Stimulated activated naive B cell treated with anti-CD40 and anti-IgM and Interleukin-4, amounts not matched to agents 10 μg/mL and 1 μg/mL and 100 μg/mL, for 72 hours (primary cell): ENCODE measurements at regions not wholly inside any gene's neighbourhood (a gene's known extent, or its start where the extent isn't known, plus 50 kb on each side); places are given as distances from the start of the nearest gene placed in this dataset.

ENCODE experiments used
- ATAC-seq, 2 donors: fragments of 150-1000 bp; cut with Tn5 transposase; replicated peaks; 2 replicates each; pipeline ENCODE4 v1.10.0; 2021; ENCODE audit warnings: moderate library complexity in 1 of 2
- DNase-seq: peaks from one replicate; pipeline ENCODE4 v3.0.0; 2021
- H3K27ac Mint-ChIP-seq: one replicate; pipeline ENCODE4 v1.8.0; 2022; ENCODE audit warnings: mild to moderate bottlenecking, mixed read lengths
- H3K27me3 Mint-ChIP-seq, 2 donors: one replicate each; pipeline ENCODE4 v1.8.0; 2022; ENCODE audit warnings: mixed read lengths in 2 of 2
- H3K36me3 Mint-ChIP-seq, 2 donors: one replicate each; pipeline ENCODE4 v1.8.0; 2022; ENCODE audit warnings: mixed read lengths in 2 of 2, mild to moderate bottlenecking in 1 of 2
- H3K4me1 Mint-ChIP-seq, 2 donors: one replicate each; pipeline ENCODE4 v1.8.0; 2022; ENCODE audit warnings: mixed read lengths in 2 of 2, mild to moderate bottlenecking in 1 of 2
- H3K4me3 Mint-ChIP-seq, 2 donors: one replicate each; pipeline ENCODE4 v1.8.0; 2022; ENCODE audit warnings: mild to moderate bottlenecking in 2 of 2, mixed read lengths in 2 of 2, moderate library complexity in 1 of 2
- H3K9me3 Mint-ChIP-seq, 2 donors: one replicate each; pipeline ENCODE4 v1.8.0; 2022; ENCODE audit warnings: mixed read lengths in 2 of 2, mild to moderate bottlenecking in 1 of 2

DNA sequence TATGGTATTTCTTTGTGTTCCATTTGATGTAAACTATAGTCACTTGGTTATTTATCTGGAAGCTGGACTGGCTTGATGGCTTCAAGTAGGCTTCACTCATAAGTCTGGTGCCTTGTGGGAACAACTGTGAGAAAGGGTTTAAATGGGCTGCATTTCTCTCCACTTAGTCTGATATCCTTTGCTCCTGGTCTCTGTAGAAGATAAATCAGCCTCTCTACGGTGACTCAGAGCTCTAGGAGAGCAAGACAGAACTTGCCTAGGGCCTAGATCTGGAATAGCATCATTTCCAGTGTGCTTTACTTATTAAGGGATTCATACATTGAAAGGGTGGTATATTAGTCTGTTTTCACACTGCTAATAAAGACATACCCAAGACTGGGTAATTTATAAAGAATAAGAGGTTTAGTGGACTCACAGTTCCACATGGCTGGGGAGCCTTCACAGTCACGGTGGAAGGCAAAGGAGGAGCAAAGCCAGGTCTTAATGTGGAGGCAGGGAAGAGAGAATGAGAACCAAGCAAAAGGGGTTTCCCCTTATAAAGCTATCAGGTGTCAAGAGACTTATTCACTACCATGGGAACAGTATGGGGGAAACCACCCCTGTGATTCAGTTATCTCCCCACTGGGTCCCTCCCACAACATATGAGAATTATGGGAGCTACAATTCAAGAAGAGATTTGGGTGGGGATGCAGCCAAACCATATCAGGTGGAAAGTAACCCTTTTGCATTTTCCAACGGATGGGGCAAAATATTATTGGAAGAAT lies 1746.4 kb upstream of the PCDH7 start:
- H3K4me3 Mint-ChIP-seq, result no peak overlapping the region

DNA sequence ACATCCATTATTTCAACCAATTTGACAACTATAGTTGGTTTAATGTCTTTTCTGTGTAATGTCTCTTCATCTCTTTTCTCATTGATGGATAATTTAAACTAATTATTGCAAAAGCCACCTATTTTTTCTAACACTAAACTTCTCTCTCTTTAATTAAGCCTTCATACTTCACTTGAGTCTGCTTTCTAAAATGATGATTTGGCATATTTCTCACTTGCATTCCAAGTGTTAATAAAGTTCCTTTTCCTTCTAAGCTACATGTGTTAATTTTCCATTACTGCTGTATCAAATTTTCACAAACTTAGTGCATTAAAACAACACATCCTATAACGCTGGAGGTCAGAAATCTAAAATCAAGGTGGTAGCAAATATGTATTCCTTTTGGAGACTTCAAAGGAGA lies 1743.8 kb upstream of the PCDH7 start:
- Mint-ChIP-seq H3K27ac (no peak overlapping the region), H3K36me3 (no peaks in the 10 kb centered on the region), H3K4me1 (no peaks in the 10 kb centered on the region), H3K27me3 (no peaks in the 10 kb centered on the region), H3K4me3 (no peak overlapping the region), H3K9me3 (no peaks in the 10 kb centered on the region)
- ATAC-seq (no peak), DNase-seq (no peak)

More for the DNA sequence above, 1746.4 kb upstream of the PCDH7 start:
- H3K4me1 Mint-ChIP-seq, result no peaks in the 10 kb centered on the region
- ATAC-seq (no peak), DNase-seq (no peak)
- no peaks in the 10 kb centered on the region for H3K9me3 Mint-ChIP-seq
- H3K36me3 Mint-ChIP-seq, result no peaks in the 10 kb centered on the region
- H3K27me3 Mint-ChIP-seq, result no peaks in the 10 kb centered on the region
- H3K27ac Mint-ChIP-seq, result no peak overlapping the region

DNA sequence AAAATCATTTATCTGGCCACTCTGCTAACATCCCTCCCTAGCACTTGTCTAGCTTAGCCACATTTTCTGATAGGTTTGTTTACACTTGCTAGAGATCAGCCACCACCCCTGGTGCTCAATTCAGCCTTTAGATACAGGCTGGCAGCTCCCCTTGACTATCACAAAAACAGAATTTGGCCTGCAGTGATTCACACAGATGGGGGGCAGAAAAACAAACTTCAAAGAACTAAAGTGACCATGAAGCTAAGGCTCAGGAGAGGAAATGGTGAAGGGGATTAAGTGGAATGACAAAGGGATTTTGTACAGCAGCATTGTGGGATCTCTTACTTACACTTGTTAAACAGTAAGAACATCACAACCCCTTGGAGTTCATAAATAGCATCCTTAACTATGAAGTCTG lies 1718.0 kb upstream of the PCDH7 start:
- H3K27me3 Mint-ChIP-seq, result no peaks in the 10 kb centered on the region
- H3K4me1 Mint-ChIP-seq, result no peaks in the 10 kb centered on the region
- H3K36me3 Mint-ChIP-seq, result no peaks in the 10 kb centered on the region
- DNase-seq (no peak), ATAC-seq (no peak)
- H3K27ac Mint-ChIP-seq, result no peak overlapping the region
- H3K4me3 Mint-ChIP-seq, result no peak overlapping the region
- H3K9me3 Mint-ChIP-seq, result peaks cover 9 to 18% of the 10 kb centered on the region in 2 donors

- no peaks in the 10 kb centered on the region for H3K4me1 Mint-ChIP-seq
- H3K36me3 Mint-ChIP-seq, result no peaks in the 10 kb centered on the region
- no peaks in the 10 kb centered on the region for H3K27me3 Mint-ChIP-seq
- ATAC-seq (no peak), DNase-seq (no peak)
- no peak overlapping the region for H3K27ac Mint-ChIP-seq
- H3K9me3 Mint-ChIP-seq, result peaks cover 4 to 5% of the 10 kb centered on the region in 2 donors
- no peak overlapping the region for H3K4me3 Mint-ChIP-seq
These were observed 1714.3 kb upstream of the PCDH7 start for GRCh38 chr4:29005838-29006237.

DNA sequence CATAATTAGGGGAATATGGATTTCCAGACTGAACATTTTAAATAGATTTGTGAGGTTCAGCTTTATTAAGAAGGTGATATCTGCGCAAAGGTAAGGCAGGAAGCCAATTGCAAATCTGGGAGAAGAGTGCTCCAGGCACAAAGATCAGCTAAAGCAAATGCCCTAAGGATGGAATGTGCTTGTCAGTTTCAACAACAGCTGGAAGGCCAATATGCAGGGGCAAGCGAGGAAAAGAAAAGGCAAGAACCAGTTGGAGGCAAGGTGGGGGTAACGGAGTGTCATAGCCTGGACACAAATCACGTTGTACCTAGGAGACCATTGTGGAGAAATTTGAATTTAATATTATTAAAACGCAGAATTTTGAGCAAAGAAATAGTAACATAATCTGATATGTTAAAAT lies 1710.3 kb upstream of the PCDH7 start:
- ATAC-seq (no peak), DNase-seq (no peak)
- no peak overlapping the region for H3K27ac Mint-ChIP-seq
- H3K4me1 Mint-ChIP-seq, result no peaks in the 10 kb centered on the region
- H3K4me3 Mint-ChIP-seq, result no peak overlapping the region
- peaks cover 8 to 10% of the 10 kb centered on the region in 2 donors for H3K9me3 Mint-ChIP-seq
- no peaks in the 10 kb centered on the region for H3K36me3 Mint-ChIP-seq
- H3K27me3 Mint-ChIP-seq, result no peaks in the 10 kb centered on the region

- Mint-ChIP-seq H3K4me3 (no peak overlapping the region), H3K27ac (no peak overlapping the region), H3K4me1 (no peaks in the 10 kb centered on the region), H3K27me3 (no peaks in the 10 kb centered on the region), H3K36me3 (no peaks in the 10 kb centered on the region), H3K9me3 (peaks cover 9 to 10% of the 10 kb centered on the region in 2 donors)
- DNase-seq (no peak), ATAC-seq (no peak)
These were observed 1706.8 kb upstream of the PCDH7 start for GRCh38 chr4:29013341-29013740.

DNA sequence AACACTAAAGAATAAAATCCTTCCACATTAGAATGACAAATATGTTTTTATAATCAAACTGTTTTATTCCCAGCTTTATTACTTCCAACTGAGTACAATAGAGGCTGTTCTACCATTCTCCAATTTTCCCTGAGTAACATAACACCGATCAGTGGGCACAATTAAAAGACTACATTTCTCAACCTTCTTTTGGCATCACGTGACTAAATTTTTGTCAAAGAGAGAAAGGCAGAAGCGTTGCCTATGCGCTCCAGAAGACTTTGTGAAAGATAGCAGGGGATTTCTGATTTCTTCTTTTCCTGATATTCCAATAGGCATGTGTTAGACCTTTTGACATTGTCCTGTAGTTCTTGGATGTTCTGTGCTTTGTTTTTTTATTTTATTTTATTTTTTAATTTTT lies 1705.6 kb upstream of the PCDH7 start:
- DNase-seq (no peak), ATAC-seq (no peak)
- H3K9me3 Mint-ChIP-seq, result peaks cover 9 to 10% of the 10 kb centered on the region in 2 donors
- H3K36me3 Mint-ChIP-seq, result no peaks in the 10 kb centered on the region
- H3K4me3 Mint-ChIP-seq, result no peak overlapping the region
- H3K27me3 Mint-ChIP-seq, result no peaks in the 10 kb centered on the region
- H3K4me1 Mint-ChIP-seq, result no peaks in the 10 kb centered on the region
- H3K27ac Mint-ChIP-seq, result no peak overlapping the region

GRCh38 chr4:29033703-29034102 lies 1686.5 kb upstream of the PCDH7 start:
- H3K36me3 Mint-ChIP-seq, result no peaks in the 10 kb centered on the region
- H3K9me3 Mint-ChIP-seq, result peaks cover 0 to 5% of the 10 kb centered on the region in 2 donors
- DNase-seq (no peak), ATAC-seq (no peak)
- no peak overlapping the region for H3K4me3 Mint-ChIP-seq
- no peaks in the 10 kb centered on the region for H3K4me1 Mint-ChIP-seq
- no peaks in the 10 kb centered on the region for H3K27me3 Mint-ChIP-seq
- no peak overlapping the region for H3K27ac Mint-ChIP-seq

DNA sequence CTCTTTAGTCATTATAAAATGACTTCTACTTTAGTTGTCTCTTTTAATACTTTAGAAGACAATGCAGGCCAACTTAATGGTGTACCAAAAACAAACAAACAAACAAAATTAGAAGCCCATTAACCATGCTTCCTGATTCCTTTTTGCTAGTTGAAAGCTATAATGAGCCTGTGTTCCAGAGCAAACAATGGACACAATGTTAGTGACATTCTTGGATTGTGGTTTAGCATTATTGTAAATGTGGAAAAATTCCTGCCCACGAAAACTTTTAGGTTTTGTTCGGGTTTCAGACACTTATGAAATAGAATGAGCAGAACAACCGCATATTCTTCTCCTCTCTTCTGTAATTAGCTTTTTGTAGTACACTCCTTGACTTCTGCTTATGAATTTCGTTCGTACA lies 1682.7 kb upstream of the PCDH7 start:
- Mint-ChIP-seq H3K9me3 (peaks cover 0 to 5% of the 10 kb centered on the region in 2 donors), H3K36me3 (no peaks in the 10 kb centered on the region), H3K27me3 (no peaks in the 10 kb centered on the region), H3K27ac (no peak overlapping the region), H3K4me1 (no peaks in the 10 kb centered on the region), H3K4me3 (no peak overlapping the region)
- DNase-seq, result no peak
- ATAC-seq, result no peak

DNA sequence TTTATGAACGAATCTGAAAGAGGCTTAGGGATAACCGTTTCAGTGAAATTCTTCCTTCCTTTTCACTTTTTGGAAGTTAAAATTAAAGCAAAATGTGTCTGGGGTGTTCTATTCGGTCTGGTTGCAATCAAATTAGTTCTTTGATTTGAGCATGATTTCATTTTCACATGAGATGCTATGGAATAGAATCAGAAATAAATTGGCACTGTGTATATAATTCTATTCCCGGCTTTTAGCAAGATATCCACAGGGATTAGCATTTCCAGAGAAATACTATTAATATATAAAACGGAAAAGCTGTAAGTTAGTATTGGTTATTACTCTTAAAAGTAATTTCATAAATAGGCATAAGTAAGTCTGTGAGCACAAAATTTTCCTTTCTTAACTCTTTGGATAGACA lies 1676.8 kb upstream of the PCDH7 start:
- H3K36me3 Mint-ChIP-seq, result no peaks in the 10 kb centered on the region

DNA sequence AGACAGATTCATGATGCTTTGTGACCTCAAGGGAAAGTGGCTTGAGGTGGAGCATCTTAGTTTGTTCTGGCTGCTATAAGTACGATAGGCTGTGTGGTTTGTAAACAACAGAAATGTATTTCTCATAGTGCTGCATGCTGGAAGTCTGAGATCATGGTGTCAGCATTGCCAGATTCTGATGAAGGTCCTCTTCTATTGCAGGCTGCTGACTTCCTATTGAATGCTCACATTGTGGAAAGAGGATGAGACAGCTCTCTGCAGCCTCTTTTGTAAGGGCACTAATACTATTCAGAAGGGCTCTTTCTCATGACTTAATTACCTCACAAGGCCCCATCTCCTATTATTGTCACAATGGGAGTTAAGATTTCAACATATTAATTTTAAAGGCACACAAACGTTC lies 1674.0 kb upstream of the PCDH7 start:
- no peaks in the 10 kb centered on the region for H3K36me3 Mint-ChIP-seq
- no peaks in the 10 kb centered on the region for H3K27me3 Mint-ChIP-seq
- H3K4me3 Mint-ChIP-seq, result no peak overlapping the region
- ATAC-seq, result no peak
- DNase-seq, result no peak
- H3K9me3 Mint-ChIP-seq, result peaks cover 2 to 4% of the 10 kb centered on the region in 2 donors
- no peaks in the 10 kb centered on the region for H3K4me1 Mint-ChIP-seq
- H3K27ac Mint-ChIP-seq, result no peak overlapping the region

More for the DNA sequence above, 1676.8 kb upstream of the PCDH7 start:
- no peak overlapping the region for H3K4me3 Mint-ChIP-seq
- ATAC-seq, result no peak
- H3K9me3 Mint-ChIP-seq, result peaks cover 0 to 2% of the 10 kb centered on the region in 2 donors
- no peak overlapping the region for H3K27ac Mint-ChIP-seq
- no peaks in the 10 kb centered on the region for H3K27me3 Mint-ChIP-seq
- no peak for DNase-seq
- no peaks in the 10 kb centered on the region for H3K4me1 Mint-ChIP-seq

DNA sequence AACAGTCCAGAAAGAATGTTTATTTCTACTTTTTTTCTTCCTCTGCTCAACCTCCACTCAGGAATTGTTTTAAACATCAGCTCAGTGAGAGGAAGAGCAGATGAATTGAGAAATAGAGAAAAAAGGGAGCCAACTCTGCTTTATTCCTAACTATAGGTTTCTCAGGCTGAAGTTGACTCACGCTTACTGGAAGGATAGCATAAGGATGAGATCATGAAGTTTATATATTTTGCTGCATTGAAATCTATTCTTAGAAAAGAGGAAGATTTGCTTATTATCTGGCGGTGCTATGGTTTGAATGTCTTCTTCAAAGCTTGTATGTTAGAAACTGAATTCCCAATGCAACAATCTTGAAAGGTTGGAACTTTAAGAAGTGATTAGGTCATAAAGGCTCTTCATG lies 1673.4 kb upstream of the PCDH7 start:
- no peak overlapping the region for H3K4me3 Mint-ChIP-seq
- H3K36me3 Mint-ChIP-seq, result no peaks in the 10 kb centered on the region
- ATAC-seq (no peak), DNase-seq (no peak)
- no peaks in the 10 kb centered on the region for H3K4me1 Mint-ChIP-seq
- peaks cover 2 to 4% of the 10 kb centered on the region in 2 donors for H3K9me3 Mint-ChIP-seq
- no peak overlapping the region for H3K27ac Mint-ChIP-seq
- H3K27me3 Mint-ChIP-seq, result no peaks in the 10 kb centered on the region

DNA sequence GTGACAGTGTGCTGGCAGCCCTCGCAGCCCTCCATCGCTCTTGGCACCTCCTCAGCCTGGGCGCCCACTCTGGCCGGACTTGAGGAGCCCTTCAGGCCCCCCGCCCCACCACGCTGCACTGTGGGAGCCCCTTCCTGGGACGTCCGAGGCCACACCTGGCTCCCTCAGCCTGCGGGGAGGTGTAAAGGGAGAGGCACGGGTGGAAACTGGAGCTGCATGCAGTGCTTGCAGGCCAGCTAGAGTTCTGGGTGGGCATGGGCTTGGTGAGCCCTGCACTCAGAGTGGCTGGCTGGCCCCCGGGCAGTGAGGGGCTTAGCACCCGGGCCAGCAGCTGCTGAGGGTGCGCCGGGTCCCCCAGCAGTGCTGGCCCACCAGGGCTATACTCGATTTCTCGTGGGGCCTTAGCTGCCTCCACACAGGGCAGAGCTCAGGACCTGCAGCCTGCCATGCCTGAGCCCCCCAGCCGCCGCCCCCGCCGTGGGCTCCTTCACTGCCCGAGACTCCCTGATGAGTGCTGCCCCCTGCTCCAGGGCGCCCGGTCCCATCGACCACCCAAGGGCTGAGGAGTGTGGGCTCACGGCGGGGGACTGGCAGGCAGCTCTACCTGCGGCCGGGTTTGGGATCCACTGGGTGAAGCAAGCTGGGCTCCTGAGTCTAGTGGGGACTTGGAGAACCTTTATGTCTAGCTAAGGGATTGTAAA lies 1672.7 kb upstream of the PCDH7 start:
- Mint-ChIP-seq H3K9me3 (peaks cover 2 to 4% of the 10 kb centered on the region in 2 donors), H3K36me3 (no peaks in the 10 kb centered on the region), H3K27me3 (no peaks in the 10 kb centered on the region), H3K4me3 (no peak overlapping the region), H3K4me1 (no peaks in the 10 kb centered on the region), H3K27ac (no peak overlapping the region)
- no peak for DNase-seq
- ATAC-seq, result no peak

DNA sequence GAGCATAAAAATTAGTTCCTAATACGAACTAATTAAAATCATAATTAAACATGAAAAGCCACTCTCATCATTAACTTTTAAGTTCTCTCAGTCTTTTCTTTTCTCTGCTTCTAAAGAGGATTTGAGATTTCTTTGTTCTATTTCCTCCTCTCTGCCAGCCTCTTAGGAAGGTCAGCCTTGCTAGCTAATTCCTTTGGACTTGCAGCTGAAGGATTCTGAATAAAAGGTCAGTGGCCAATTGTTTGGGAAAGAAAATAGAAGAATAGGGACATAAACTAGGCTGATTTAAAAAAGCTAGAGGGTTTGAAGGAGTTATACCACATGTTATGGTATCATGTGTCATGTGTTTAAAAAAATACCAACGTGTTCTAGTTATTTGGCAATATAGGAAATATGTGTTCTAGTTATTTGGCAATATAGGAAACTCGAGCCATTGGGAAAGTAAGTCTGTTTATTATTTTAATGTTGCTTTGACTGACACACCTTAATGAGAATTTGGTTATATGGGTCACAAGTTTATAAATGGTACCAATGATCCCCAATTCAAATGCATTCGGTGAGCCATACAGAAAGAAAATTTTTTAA lies 1668.7 kb upstream of the PCDH7 start:
- Mint-ChIP-seq H3K27ac (no peak overlapping the region), H3K36me3 (no peaks in the 10 kb centered on the region), H3K4me1 (no peaks in the 10 kb centered on the region), H3K27me3 (no peaks in the 10 kb centered on the region), H3K9me3 (peaks cover 1 to 4% of the 10 kb centered on the region in 2 donors), H3K4me3 (no peak overlapping the region)
- no peak for ATAC-seq
- DNase-seq, result no peak

DNA sequence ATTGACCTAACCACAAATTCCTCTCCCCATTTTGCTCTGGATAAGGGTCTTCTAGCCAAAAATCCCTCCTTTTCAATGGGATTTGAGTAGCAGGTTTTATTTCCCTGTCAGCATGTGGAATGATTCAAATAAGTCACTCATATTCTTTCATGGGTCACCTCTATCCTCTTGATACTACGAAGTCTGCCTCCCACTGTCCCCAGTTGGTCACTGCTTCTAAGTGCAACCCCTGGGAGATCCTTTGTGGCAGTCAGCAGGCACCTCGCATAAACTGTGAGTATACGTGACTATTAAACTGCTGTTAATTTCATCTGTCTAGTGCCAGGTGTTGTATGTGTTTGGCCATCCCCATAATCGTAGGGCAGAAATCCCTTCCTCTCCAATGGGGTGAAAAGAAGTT lies 1667.9 kb upstream of the PCDH7 start:
- ATAC-seq (no peak), DNase-seq (no peak)
- Mint-ChIP-seq H3K4me1 (no peaks in the 10 kb centered on the region), H3K36me3 (no peaks in the 10 kb centered on the region), H3K27me3 (no peaks in the 10 kb centered on the region), H3K9me3 (peaks cover 1 to 4% of the 10 kb centered on the region in 2 donors), H3K4me3 (no peak overlapping the region), H3K27ac (no peak overlapping the region)
